T-helper 1 cell treated with Interleukin-12 subunit alpha and Interleukin-12 subunit beta and Interleukin-4 antibody, amounts not matched to agents 30 ng/mL and 1 ng/mL, for 36 hours (primary cell): ENCODE measurements at regions not wholly inside any gene's neighbourhood (a gene's known extent, or its start where the extent isn't known, plus 50 kb on each side); places are given as distances from the start of the nearest gene placed in this dataset.
"Not testable (repeated sequence)": the region's sequence is repeated elsewhere in the genome, so short reads cannot be mapped to it uniquely, and the experiment has no call there.

ENCODE experiments used
- intact Hi-C: fragments of 100-400 bp; cut with micrococcal nuclease; formaldehyde crosslinking; loops from one replicate; pipeline ENCODE4 v1.15.1; 2024

- intact Hi-C loops = not testable (repeated sequence)
These were observed 102.5 kb downstream of the CDRT15L2 start for GRCh38 chr17:20681746-20682722.

GRCh38 chr17:20683651-20684229, 104.2 kb downstream of the CDRT15L2 start:
- intact Hi-C loops = not testable (repeated sequence)

DNA sequence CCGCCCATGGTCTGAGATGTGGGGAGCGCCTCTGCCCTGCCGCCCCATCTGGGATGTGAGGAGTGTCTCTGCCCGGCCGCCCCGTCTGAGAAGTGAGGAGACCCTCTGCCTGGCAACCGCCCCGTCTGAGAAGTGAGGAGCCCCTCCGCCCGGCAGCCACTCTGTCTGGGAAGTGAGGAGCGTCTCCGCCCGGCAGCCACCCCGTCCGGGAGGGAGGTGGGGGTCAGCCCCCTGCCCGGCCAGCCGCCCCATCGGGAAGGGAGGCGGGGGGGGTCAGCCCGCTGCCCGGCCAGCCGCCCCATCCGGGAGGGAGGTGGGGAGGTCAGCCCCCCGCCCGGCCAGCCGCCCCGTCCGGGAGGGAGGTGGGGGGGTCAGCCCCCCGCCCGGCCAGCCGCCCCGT, 105.5 kb downstream of the CDRT15L2 start:
- intact Hi-C loops = not testable (repeated sequence)

GRCh38 chr17:20687584-20687983, 108.1 kb downstream of the CDRT15L2 start:
- intact Hi-C loops = not testable (repeated sequence)

DNA sequence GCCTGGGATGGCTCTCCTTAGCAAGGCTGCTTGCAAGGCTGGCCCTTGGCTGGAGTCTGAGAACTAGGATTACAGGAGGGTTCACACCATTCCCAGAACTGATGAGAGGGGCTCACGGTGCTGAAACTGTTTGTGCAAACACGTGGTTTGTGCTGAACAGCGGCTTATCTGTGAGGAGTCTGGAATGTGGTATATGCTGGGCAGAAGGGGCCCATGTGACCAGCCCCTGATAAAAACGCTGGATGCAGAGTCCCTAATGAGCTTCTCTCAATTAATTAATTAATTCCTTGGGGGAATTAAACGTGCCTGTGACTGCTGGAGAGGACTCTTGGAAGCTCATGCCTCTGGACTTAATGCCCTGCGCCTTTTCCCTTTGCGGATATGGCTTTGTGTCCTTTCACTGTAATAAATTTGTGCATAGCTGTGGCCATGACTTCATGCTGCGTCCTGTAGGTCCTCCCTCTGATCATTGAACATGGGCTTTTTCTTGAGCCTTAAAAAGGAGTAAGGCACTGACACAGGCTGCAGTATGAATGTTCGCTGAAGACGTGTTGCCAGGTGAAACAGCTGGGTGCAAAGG, 109.7 kb downstream of the CDRT15L2 start:
- intact Hi-C loops = not testable (repeated sequence)

GRCh38 chr17:20692706-20693105, 113.2 kb downstream of the CDRT15L2 start:
- intact Hi-C loops = not testable (repeated sequence)

- intact Hi-C loops = not testable (repeated sequence)
These were observed 116.3 kb downstream of the CDRT15L2 start for GRCh38 chr17:20695871-20696270.

DNA sequence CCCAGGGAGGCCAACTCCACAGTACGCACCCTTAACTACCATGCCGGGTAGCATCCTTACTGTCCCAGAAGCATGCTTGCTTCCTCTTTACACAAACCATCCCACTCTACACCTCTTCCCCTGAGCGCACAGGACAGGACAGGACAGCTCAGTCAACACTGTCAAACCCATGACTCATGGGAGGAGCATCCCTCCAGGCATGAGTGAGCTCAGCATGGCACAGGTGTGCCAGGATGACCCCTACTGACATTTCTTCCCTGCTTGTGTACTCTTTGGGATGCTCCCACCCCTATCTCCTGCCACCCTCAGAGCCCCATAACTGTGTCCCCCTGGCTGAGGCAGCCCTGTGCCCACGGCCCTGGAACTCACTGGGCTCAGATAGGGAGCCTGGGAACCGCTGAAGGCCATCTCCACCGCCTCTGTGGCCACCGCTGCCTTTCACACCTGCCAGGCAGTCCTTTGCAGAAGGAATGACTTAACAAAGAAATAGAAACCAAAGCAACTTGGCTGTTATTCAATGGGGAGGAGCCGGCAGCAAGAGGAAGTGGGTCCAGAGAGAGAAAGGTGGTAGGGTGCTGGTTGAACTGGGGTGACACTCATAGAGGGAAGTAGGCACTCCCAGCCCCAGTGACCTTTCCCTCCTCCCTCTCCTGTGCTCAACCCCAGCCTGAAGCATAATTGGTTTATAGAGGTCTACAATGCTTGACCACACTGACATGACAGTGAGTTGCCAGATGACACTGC, 119.1 kb downstream of the CDRT15L2 start:
- intact Hi-C loops = not testable (repeated sequence)

DNA sequence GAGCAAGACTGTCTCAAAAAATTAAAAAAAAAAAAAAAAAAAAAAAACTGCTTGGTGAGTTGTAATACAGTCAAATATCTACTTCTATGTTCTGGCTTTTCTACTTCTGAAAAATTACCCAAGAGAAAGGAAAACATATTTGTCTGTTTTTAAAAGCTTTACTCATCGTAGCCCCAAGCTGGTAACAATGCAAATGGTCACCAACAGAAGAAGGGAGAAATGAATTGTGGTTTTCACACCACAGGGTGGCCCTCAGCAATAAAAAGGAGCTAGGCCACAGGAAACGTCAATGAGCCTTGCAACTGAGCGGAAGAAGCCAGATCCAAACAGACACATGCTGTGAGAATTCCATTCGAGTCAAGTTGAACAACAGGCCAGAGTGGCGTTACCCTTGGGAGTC, 121.0 kb downstream of the CDRT15L2 start:
- intact Hi-C loops = not testable (repeated sequence)

GRCh38 chr17:20701366-20701765, 121.8 kb downstream of the CDRT15L2 start:
- intact Hi-C loops = not testable (repeated sequence)

GRCh38 chr17:20702692-20703091, 123.2 kb downstream of the CDRT15L2 start:
- intact Hi-C loops = no loop called here

DNA sequence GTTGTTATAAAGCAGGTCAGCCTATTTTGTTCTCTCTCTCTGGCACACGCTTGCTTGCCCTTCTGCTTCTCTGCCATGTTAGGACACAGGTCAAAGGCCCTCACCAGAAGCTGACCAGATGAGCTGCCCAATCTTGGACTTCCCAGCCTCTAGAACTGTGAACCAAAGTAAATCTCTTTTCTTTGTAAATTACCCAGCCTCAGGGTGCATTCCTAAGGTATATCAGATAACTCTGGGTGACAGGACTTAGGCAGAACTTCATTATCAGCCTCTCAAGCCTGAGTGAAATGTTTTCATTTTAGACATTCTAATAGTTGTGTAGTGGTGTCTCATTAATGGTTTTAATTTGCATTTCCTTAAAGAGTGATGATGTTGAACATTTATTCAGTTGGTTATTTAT, 124.3 kb downstream of the CDRT15L2 start:
- intact Hi-C loops = no loop called here

DNA sequence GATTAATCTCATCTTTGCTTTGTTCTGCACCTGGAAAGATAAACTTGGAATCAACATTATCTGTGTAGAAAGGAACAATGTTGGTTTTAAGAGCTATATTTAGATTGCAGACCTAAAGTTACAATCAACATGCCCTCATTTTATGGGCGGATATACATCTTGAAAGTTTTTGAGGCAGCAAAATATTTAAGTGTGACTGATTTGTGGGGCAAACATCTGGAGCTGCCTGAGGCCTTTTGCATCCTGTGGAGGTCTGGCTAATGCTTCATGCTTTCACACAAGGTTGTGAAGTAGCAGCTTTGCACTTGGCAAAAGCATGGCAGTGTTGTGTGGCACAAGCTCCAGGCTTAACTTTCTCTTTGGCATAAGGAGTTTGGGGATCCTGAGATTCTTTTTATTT, 125.7 kb downstream of the CDRT15L2 start:
- intact Hi-C loops = not testable (repeated sequence)

DNA sequence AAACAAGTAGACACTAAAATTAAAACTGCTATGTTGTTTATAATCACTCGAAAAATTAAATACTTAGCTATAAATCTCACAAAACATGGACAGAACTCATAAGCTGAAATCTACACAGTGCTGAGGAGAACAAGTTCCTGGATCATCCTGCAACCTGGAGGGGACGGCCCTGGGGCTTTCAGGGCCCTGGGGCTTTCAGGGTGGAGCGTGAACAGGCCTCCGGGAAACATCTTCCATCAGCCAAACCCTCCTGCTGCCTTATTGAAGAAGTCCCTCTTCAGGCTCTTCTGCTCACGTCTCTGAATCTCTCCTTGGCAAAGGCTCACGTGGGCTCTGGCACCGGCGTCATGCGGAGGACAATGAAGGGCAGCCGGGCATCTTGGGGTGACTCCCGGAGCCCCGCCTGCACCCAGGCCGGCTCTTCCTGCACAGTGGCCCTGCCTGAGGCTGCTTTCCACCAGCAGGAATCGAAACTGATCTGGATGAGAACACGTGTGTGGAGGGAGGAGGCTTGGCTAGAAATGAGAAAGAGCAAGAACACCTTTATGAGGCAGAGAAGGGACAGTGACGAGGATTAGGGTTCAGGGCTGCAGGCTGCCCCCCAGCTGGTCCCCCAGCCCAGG, 127.3 kb downstream of the CDRT15L2 start:
- intact Hi-C loops = no loop called here

DNA sequence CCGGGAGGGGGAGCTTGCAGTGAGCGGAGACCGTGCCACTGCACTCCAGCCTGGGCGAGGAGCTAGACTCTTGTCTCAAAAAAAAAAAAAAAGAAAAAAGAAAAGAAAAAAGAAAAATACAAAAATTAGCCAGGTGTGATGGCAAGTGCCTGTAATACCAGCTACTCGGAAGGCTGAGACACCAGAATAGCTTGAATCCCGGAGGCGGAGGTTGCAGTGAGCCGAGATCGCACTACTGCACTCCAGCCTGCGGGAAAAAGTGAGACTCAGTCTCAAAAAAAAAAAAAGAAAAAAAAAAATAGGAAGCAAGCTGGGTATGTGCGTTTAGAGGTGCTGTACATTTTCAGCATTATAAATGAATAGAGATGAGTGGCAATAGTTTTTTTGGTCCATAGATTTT, 129.3 kb downstream of the CDRT15L2 start:
- intact Hi-C loops = not testable (repeated sequence)

DNA sequence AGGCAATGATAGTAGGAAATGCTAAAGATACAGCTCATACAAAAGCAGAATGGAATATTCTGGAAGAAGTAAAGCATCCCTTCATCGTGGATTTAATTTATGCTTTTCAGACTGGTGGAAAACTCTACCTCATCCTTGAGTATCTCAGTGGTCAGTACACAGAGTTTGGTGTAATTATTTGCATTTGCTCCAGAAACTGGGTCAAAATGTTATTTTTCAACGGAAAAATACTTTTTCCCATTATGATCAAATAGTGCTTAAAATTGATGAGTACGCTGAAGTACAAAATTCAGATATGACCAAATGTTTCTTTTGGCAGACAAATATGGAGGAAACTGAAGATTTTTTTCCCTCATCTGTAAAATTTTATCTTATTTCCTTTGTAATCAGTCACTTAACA, 137.0 kb downstream of the CDRT15L2 start:
- intact Hi-C loops = not testable (repeated sequence)

- intact Hi-C loops = no loop called here
These were observed 141.6 kb downstream of the CDRT15L2 start for GRCh38 chr17:20721171-20721570.

- intact Hi-C loops = not testable (repeated sequence)
These were observed 144.9 kb downstream of the CDRT15L2 start for GRCh38 chr17:20724391-20724790.

DNA sequence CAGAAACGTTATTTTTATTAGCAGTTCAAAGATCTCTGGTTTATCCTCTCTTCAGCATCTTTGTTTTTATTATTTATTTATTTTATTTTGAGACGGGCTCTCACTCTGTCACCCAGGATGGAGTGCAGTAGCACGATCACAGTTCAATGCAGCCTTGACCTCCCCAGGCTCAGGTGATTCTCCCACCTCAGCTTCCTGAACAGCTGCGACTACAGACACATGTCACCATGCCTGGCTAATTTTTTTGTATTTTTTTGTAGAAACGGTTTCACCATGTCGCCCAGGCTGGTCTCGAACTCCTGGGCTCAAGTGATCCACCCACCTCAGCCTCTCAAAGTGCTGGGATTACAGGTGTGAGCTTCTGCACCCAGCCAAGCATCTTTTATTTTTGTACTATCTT, 147.7 kb downstream of the CDRT15L2 start:
- intact Hi-C loops = not testable (repeated sequence)

- intact Hi-C loops = no loop called here
These were observed 148.7 kb downstream of the CDRT15L2 start for GRCh38 chr17:20728181-20728580.

DNA sequence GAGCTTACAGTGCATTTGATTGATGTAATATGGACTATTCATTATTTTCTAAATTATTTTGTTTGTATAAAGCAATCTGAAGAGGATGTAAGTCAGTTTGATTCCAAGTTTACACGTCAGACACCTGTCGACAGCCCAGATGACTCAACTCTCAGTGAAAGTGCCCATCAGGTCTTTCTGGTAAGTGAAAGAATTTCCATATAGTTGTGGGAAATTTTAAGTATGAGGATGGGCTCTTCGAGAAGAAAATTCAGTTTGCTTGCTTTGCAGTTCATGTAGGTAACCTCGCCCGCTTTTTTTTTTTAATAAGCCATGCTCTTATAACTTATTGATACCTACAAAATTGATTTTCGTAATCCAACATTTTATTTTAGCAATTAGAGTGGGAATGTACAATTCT, 151.6 kb downstream of the CDRT15L2 start:
- intact Hi-C loops = not testable (repeated sequence)
